GM19023 (cell line): ENCODE measurements at regions not wholly inside any gene's neighbourhood (a gene's known extent, or its start where the extent isn't known, plus 50 kb on each side); places are given as distances from the start of the nearest gene placed in this dataset.
"Not testable (repeated sequence)": the region's sequence is repeated elsewhere in the genome, so short reads cannot be mapped to it uniquely, and the experiment has no call there.

Experiments
- ATAC-seq: cut with Tn5 transposase; IDR thresholded peaks from one replicate; pipeline ENCODE4 v1.9.1; 2021; ENCODE audit warnings: mild to moderate bottlenecking, moderate library complexity; ENCODE audit not compliant: unreplicated experiment

DNA sequence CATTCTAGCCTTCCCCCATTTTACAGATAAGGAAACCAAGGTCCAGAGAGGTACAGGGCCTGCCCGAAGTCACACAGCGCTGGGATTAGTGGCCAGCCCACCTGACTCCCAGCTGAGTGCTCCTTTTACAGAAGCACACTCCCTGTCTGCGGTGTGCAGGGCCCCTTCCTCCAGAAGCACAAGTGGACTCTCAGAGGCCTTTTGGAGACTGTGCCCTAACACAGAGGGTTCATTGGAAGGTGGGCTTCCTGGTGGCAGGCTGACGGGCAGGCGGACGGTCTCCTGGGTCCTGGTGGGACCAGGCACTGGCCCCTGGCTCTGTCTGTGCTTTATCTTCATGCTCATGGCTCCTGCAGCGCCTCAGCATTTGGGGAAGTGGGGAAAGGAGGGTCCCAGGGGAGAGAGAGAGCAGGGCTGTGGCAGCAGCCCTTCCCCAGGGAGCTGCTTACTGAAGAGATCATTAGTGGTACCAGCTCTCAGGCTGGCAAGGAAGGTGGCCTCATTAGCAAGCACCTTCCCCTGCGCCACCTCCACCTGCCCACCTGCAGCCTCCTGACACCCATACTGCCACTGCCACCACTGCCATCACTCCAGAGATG lies 83.1 kb upstream of the GOLGA6L4 start:
- ATAC-seq, result not testable (repeated sequence)

DNA sequence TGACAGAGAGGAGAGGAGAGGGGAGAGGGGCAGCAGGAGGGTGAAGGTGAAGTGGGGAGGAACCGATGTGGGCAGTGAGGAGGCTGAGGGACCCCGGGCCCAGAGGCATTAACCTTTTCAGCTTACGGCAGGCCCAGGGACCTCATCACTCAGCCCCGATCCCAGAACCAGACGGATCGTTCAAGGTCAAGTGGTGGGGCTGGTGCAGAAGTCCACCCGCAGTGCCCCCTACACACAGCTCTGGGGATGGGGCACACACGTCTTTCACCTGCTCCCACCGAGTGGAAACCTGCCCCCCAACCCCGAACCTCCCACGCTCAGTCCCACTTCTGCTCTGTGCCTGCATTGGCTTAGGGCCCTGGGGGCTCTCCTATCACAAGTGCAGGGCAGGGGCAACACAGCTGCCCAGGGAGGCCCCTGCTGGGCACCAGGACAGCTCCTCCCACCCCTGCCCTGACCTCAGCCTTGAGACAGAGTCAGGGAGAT lies 81.9 kb upstream of the GOLGA6L4 start:
- ATAC-seq, result not testable (repeated sequence)

DNA sequence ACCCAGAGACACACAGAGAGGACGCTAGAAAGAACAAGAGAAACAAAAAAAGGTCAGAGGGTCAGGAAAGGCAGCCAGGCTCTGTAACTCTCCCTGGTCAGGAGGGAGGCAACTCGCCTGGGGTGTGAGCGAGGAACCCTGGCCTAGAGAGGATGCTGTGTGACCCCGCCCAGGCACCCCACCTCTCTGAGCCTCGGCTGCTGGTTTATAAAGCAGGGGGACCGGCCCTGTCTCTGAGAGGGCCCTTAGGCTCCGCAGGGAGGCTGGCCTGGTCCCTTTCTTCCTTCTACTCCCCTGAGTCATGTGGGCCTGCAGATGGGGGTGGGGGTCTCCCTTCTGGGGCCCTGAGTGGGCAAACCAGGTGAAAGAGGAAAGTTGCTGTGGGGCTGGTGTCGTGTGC lies 81.3 kb upstream of the GOLGA6L4 start:
- not testable (repeated sequence) for ATAC-seq

DNA sequence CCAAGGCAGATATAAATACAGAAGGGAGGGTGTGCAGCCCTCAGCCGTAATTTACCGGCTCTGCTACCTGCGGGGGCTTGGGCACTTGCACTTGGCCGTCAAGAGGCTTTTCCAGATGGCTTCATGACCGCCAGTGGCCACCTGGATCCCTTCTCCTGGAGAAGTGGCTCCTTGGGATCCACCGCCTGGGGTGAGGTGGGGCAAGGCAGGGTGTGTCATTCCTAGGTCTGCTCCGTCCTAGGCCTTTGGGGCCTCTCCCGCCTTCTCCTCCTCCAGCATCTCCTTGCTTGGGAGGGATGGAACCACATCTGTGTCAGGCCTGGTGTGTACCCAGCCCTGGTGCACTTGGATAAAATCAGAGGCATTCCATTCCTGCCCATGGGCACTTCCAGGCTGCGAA lies 80.8 kb upstream of the GOLGA6L4 start:
- ATAC-seq, result not testable (repeated sequence)

DNA sequence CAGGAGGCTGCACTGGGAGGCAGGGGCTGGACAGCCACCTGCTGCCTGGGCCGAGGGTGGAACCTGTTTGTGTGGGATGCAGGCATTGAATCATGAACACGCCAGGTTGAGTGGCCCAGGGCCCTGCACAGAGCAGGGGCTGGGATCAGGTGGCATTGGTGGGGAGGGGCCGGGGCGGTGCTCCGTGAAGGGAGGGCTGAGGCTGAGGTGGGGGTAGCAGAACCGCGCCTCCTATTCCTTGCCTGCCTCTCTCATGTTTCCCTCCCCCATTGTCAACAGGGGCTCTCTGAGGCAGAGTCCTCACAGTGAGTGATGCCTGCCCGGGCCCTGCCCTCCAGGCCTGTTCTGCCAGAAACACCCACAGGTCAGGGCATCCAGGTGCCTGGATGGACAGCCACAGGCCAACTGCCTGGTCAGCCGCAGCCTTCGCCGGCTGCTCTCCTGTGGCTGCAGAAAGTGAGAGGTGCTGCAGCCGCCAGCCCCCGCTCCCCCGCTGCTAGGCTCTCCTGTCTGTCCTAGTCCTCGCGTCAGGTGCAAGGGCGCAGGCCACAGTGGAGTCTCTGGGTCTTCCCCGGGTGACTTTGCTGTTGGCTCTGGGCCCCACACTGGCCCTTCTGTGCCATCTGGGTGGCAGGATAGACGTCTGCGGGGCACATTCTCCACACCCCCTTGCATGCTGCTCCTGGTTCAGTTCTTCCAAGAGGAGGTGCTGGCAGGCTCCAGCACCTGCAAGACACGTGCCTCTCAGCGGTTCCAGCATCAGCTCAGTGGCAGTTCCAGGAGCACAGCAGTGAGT lies 79.6 kb upstream of the GOLGA6L4 start:
- ATAC-seq, result not testable (repeated sequence)

DNA sequence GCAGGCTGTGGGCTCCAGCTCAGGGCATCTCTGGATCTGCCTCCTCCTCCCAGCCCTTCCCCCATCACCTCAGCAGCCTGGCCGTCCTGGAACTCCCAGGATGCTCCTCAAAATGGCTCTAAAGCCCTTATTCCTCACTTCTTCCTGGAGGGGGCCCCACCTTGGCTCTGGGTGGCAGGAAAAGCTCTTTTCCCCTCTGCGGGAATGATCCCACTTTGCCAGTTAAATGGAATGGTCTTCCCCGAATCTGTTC lies 79.1 kb upstream of the GOLGA6L4 start:
- not testable (repeated sequence) for ATAC-seq

DNA sequence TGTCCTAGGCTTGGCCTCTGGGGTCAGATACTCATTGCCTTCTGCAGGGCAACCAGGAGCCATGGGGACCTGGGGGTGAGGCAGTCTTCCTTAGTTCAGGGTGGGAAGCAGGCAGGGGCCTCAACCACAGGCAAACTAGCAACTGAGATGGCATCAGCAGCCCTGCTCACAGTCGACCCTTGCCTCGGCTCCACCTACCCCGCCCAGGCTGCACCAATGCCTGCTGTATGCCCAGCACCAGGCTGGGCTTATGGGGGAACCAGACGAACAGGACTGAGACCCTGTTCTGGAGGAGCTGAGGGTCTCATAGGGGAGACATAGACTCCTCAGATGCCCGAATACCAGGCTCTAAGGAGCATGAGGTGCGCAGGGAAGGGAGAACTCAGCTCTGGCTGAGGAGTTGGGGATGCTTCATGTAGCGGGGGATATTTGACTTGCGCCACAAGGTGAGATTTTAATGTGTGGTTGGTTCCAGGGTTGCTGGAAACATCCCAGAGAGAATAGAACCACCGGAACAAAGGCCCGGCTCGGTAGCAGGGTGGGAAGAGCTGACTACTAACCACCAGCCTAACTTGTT lies 78.4 kb upstream of the GOLGA6L4 start:
- not testable (repeated sequence) for ATAC-seq

DNA sequence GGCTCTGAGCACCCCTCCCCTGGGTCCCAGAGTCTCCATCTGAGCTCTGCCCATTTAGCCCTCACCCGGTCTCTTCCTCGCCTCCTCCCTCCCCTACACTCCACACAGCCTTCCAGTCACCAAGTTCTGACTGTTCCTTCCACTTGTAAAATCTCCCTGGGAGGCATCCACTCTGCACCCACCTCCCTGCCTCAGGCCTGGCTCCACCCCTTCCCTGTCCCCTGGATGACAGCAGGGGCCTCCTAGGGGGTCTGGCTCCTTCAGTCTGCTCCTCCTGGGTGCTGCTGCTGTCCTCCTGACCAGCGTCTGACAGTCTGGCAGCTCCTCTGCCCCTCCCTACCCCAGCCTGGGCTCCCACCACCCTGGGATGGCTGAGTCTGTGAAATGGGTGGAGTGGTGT lies 77.7 kb upstream of the GOLGA6L4 start:
- ATAC-seq, result not testable (repeated sequence)

DNA sequence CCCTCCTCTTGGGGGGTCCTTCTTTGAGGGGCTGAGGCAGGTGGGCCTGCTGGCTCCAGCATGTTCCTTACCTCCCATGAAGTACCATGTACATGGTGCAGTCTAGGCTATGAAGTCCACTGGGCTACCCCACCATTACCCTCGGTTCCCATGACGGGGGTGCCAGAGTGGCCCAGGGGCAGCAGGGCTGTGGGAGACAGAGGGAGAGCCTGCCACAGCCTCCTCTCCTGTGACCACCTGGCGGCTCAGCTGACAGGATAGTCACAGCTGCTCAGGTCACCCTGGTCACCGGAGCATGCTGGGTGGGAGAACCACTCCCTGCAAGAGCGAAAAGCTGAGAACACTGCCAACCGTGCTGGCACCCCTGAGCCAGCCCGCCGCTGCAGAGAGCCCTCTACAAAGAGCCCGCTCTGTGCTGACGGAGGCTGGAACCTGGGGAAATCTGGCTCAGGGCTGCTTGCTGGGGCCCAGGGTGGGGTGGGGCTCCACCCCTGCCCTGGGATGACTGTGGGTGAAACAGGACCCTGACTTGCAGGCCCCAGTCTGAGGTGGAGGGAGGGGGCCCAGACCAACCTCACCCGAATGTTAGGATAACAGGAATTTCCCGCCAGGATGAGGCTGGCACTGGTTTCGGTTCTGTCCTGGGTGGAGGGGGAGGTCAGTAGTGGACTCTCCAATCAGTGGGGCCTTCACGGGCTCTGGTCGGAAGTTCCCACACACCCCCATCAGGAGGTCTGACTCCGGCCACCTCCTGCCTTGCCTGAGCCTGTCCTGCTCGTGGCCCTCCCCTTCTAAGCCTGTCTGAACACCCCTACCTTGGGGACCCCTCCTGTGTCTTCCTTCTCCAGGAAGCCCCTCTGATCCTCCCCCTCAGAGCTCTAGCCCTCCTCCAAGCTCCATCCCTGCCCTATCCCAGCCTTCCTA lies 76.0 kb upstream of the GOLGA6L4 start:
- ATAC-seq, result not testable (repeated sequence)

DNA sequence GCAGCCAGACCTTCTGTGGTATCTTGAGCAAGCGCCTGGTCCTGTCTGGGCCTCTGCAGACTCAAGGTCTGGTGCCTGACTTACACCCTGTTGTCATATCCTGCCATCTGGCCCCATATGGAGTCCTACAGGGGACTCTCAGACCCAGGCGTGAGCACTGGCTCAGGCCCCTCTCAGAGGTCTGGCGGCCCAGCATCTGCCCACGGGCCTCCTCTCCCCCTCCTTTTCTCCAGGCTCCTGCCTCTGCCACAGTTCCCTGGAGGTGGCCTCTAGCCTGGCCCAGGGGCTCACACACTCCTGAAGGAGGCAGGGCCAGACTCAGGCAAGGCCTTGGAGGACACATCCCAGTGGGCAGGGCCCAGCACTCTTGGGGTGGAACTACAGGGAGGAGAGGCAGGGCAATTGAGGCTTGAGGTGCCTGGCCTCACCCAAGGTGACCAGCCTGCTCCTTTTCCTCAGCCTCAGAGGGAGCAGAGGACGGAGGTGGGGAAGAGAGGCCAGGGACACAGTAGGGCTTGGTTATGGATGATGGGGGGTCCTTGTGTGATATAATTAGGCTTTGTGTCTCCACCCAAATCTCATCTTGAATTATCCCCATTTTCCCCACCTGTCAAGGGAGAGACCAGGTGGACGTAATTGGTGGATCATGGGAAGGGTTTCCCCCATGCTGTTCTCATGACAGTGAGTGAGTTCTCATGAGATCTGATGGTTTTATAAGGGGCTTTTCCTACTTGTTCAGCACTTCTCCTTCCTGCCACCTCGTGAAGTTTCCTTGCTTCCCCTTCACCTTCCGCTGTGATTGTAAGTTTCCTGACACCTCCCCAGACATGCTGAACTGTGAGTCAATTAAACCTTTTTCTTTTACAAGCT lies 70.9 kb upstream of the GOLGA6L4 start:
- not testable (repeated sequence) for ATAC-seq

DNA sequence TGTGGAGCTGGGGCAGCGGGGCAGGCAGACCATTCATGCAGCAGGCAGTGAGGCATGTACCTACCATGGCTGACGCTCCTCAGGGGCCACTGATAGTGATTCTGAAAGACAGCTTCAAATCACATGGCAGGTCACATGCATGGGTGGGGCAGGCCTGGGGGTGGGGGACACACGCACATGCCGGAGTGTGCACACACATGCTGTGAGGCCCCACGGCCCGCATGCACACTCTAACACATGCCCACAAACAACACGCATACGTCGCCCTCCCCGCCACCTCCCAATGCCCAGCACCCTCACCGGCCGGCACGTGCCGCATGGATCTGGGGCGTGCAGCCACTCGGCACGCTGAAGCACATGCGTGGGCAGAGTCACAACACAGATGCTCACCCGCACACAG lies 65.5 kb upstream of the GOLGA6L4 start:
- not testable (repeated sequence) for ATAC-seq

DNA sequence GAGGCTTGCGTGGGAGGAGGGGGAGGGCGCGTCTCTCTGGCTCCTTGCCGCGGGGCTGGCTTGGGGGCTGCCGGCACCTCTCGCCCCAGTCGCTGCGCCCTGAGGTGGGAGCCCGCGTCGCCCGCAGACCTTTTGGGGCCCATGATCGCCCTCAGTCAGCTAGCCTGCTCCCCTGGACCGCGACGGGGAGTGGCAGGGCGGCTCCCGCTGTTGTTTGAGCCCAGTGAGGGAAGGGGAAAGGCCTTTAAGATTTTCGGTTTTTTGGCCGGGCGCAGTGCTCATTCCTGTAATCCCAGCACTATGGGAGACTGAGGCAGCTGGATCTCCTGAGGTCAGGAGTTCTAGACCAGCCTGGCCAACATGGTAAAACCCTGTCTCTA lies 62.4 kb upstream of the GOLGA6L4 start:
- ATAC-seq, result not testable (repeated sequence)
